Vagina (tissue), 2 donors: ENCODE measurements at regions not wholly inside any gene's neighbourhood (a gene's known extent, or its start where the extent isn't known, plus 50 kb on each side); places are given as distances from the start of the nearest gene placed in this dataset.

ENCODE experiments used
- DNase-seq, 2 donors: peaks; one replicate each; pipeline ENCODE4 v3.0.0-alpha.2; 2017; ENCODE audit errors: extremely low spot score in 2 of 2
- H3K27ac ChIP-seq: fragments of 200-600 bp; sonication (generic); one replicate; pipeline ENCODE4 v1.5.1; 2019
- H3K27me3 ChIP-seq: fragments of 200-600 bp; sonication (generic); one replicate; pipeline ENCODE4 v1.5.1; 2019
- H3K36me3 ChIP-seq, 2 donors: fragments of 200-600 bp; sonication (generic); one replicate each; pipeline ENCODE4 v1.5.1; 2017 to 2019
- H3K4me1 ChIP-seq: fragments of 200-600 bp; sonication (generic); one replicate; pipeline ENCODE4 v1.5.1; 2019
- H3K4me3 ChIP-seq, 2 donors: fragments of 200-600 bp; sonication (generic); 1 replicate in 1 of 2; 2 replicates in 1 of 2; pipeline ENCODE4 v1.5.1; 2016 to 2019
- H3K9me3 ChIP-seq: fragments of 200-600 bp; sonication (generic); one replicate; pipeline ENCODE4 v1.5.1; 2019
- POLR2A ChIP-seq, 2 donors: fragments of 450-650 bp; IDR thresholded peaks; one replicate each; pipeline ENCODE4 v1.6.1; 2017; ENCODE audit warnings: antibody characterized with exemption in 2 of 2, mild to moderate bottlenecking in 2 of 2, moderate library complexity in 2 of 2
- POLR2AphosphoS5 ChIP-seq, 2 donors: sonication (generic); formaldehyde crosslinking; IDR thresholded peaks; one replicate each; pipeline ENCODE4 v1.9.0; 2017; ENCODE audit warnings: antibody characterized with exemption in 2 of 2, mild to moderate bottlenecking in 2 of 2, low read depth in 1 of 2; ENCODE audit not compliant: insufficient read depth in 1 of 2
- intact Hi-C: fragments of 100-400 bp; cut with DNase I; formaldehyde crosslinking; loops from one replicate; pipeline ENCODE4 v1.15.1; 2023
- TF ChIP-seq, protein P1 (sequence below), 3 experiments: fragments of 450-650 bp in 2 of 3; fragments of 200-600 bp in 1 of 3; sonication (generic) in 1 of 3; IDR thresholded peaks; one replicate each; pipeline ENCODE4 v1.5.1; 2017 to 2019; ENCODE audit warnings: antibody characterized with exemption in 3 of 3, mild to moderate bottlenecking in 2 of 3, moderate library complexity in 2 of 3

DNA sequence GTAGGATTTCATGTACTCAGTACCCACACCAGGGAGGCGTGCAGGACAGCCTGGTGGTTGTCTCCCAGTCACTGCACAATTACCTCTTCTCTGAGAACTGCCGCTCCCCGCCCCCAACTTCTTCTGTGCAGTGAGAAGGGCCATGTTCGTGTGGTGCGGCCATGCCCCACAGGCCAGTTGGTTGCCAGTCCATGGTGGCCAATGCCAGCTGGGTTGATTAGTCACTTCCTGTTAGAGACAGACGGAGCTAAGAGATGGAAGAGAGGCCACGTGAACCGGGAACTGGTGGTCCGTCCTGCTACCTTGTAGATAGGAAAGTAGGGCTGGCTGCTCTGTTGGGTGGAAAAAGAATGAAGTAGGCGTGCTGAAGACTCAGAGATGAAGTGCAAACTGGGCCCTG, 206.5 kb downstream of the ABCC12 start:
- no peak for DNase-seq
- Histone ChIP-seq H3K36me3 (no peaks in the 10 kb centered on the region), H3K4me3 (no peak overlapping the region), H3K4me1 (no peaks in the 10 kb centered on the region), H3K27me3 (no peaks in the 10 kb centered on the region), H3K9me3 (no peaks in the 10 kb centered on the region), H3K27ac (no peak overlapping the region)
- TF ChIP-seq POLR2AphosphoS5 (IDR thresholded peaks at IDR 0.05; ENCODE audit: insufficient read depth in 1 of 2, low read depth in 1 of 2) (no peak), POLR2A (IDR thresholded peaks at IDR 0.05) (no peak)
- TF ChIP-seq, protein P1, sequence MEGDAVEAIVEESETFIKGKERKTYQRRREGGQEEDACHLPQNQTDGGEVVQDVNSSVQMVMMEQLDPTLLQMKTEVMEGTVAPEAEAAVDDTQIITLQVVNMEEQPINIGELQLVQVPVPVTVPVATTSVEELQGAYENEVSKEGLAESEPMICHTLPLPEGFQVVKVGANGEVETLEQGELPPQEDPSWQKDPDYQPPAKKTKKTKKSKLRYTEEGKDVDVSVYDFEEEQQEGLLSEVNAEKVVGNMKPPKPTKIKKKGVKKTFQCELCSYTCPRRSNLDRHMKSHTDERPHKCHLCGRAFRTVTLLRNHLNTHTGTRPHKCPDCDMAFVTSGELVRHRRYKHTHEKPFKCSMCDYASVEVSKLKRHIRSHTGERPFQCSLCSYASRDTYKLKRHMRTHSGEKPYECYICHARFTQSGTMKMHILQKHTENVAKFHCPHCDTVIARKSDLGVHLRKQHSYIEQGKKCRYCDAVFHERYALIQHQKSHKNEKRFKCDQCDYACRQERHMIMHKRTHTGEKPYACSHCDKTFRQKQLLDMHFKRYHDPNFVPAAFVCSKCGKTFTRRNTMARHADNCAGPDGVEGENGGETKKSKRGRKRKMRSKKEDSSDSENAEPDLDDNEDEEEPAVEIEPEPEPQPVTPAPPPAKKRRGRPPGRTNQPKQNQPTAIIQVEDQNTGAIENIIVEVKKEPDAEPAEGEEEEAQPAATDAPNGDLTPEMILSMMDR (IDR thresholded peaks at IDR 0.05), result no peak
- intact Hi-C loops, result no loop called here

DNA sequence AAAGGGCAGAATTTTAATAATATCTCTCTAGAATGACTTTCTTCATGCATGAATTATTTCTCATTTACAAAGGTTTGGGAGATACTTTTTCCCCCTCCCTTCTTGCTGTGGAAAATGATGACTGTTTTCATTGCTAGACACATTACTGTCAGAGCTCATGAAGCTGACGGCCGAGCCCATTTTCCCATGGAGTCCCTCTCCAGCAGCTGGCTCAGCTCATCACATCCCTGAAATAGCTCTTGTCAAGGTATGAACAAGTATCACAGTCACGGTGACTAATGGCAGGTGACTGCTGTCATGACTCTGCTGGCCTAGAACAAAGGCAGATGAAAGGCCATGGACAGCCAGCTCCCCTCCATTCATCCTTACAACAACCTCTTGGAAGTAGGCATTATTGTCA, 208.1 kb downstream of the ABCC12 start:
- Histone ChIP-seq H3K36me3 (no peaks in the 10 kb centered on the region), H3K9me3 (no peaks in the 10 kb centered on the region), H3K4me1 (no peaks in the 10 kb centered on the region), H3K27ac (no peak overlapping the region), H3K4me3 (no peak overlapping the region), H3K27me3 (no peaks in the 10 kb centered on the region)
- DNase-seq, result no peak
- intact Hi-C loops, result no loop called here
- TF ChIP-seq, protein P1 (IDR thresholded peaks at IDR 0.05), result no peak
- TF ChIP-seq POLR2AphosphoS5 (IDR thresholded peaks at IDR 0.05; ENCODE audit: insufficient read depth in 1 of 2, low read depth in 1 of 2) (no peak), POLR2A (IDR thresholded peaks at IDR 0.05) (no peak)

DNA sequence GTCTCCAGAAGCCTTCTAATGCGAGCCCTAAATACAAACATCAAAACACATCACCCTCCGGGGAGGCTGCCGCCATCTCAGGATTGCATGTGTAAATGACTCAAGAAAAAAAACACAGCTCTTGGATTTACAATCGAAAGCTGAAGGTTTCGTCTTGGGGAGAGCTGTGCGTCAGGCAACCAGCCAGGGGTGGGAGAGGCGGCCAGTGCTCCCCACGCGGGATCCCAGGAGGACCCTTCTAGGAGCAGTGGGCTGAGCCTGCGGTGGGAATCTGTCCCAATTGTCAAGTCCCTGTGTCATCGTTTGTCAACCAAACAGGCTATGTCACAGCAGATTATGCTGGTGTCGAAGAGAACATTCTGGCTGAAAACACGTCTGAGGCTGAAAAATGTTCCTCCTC, 209.7 kb downstream of the ABCC12 start:
- Histone ChIP-seq H3K9me3 (no peaks in the 10 kb centered on the region), H3K4me3 (no peak overlapping the region), H3K4me1 (no peaks in the 10 kb centered on the region), H3K27ac (no peak overlapping the region), H3K27me3 (no peaks in the 10 kb centered on the region), H3K36me3 (no peaks in the 10 kb centered on the region)
- no peak for DNase-seq
- intact Hi-C loops, result no loop called here
- TF ChIP-seq, protein P1 (IDR thresholded peaks at IDR 0.05), result no peak
- no peak for TF ChIP-seq POLR2AphosphoS5 (IDR thresholded peaks at IDR 0.05; ENCODE audit: insufficient read depth in 1 of 2, low read depth in 1 of 2)
- TF ChIP-seq POLR2A (IDR thresholded peaks at IDR 0.05), result no peak

DNA sequence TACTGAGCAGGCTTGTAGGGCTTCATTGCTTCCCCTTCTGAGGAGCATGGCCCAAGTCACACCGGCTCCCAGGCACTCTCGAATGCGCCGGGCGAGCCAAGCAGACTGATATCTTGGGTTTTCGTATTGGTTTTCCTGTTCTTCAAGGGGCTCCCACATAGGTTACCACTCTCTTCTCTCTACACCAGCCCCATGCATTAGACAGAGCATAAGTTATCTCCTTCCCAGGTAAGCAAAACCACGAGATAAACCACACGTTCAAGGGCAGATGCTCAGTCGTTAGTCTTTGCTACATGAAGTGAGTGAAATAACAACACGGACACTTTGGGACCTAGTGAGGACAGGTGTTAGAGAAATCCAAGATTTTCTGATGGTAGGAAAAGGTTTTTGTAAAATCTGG, 211.2 kb downstream of the ABCC12 start:
- TF ChIP-seq, protein P1 (IDR thresholded peaks at IDR 0.05), result no peak
- TF ChIP-seq POLR2A (IDR thresholded peaks at IDR 0.05) (no peak), POLR2AphosphoS5 (IDR thresholded peaks at IDR 0.05; ENCODE audit: insufficient read depth in 1 of 2, low read depth in 1 of 2) (no peak)
- intact Hi-C loops, result no loop called here
- no peaks in the 10 kb centered on the region for H3K9me3 ChIP-seq

DNA sequence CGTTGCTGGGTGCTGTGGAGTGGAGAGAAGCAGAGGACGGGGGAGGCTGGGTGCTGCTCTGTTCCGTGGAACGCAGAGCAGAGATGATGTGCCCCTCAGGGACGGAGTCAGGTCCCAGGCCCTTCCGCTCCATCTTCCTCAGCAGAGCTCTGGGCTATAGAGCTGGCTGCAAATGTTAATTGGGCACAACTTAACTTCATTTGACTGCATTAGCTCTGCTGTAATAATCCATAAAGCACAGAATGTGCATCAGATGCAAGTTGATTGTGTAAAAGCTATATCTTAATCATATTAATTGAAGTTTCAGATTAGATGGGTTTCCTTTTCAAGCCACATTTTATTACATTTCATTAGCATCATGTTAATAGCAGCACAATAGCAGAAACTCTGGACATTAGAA, 212.6 kb downstream of the ABCC12 start:
- Histone ChIP-seq H3K27ac (no peak overlapping the region), H3K4me3 (no peak overlapping the region), H3K27me3 (no peaks in the 10 kb centered on the region), H3K36me3 (no peaks in the 10 kb centered on the region), H3K9me3 (no peaks in the 10 kb centered on the region), H3K4me1 (no peaks in the 10 kb centered on the region)
- DNase-seq, result no peak
- intact Hi-C loops, result no loop called here
- TF ChIP-seq POLR2AphosphoS5 (IDR thresholded peaks at IDR 0.05; ENCODE audit: insufficient read depth in 1 of 2, low read depth in 1 of 2), result no peak
- no peak for TF ChIP-seq POLR2A (IDR thresholded peaks at IDR 0.05)
- TF ChIP-seq, protein P1 (IDR thresholded peaks at IDR 0.05), result no peak

More for the DNA sequence above, 211.2 kb downstream of the ABCC12 start:
- Histone ChIP-seq H3K36me3 (no peaks in the 10 kb centered on the region), H3K4me1 (no peaks in the 10 kb centered on the region), H3K4me3 (no peak overlapping the region), H3K27ac (no peak overlapping the region), H3K27me3 (no peaks in the 10 kb centered on the region)
- no peak for DNase-seq
